OCI-LY7 (cell line): ENCODE measurements at regions not wholly inside any gene's neighbourhood (a gene's known extent, or its start where the extent isn't known, plus 50 kb on each side); places are given as distances from the start of the nearest gene placed in this dataset.

Experiments used
- EZH2phosphoT487 ChIP-seq: fragments of 200-600 bp; sonication (generic); IDR thresholded peaks from 2 replicates; pipeline ENCODE4 v1.6.1; 2018; ENCODE audit warnings: low read depth, borderline replicate concordance, mild to moderate bottlenecking, mixed run types, antibody characterized with exemption, low read length, moderate library complexity, mixed read lengths
- TF ChIP-seq, protein P1 (sequence below): fragments of 200-600 bp; sonication (generic); conservative IDR thresholded peaks from 2 replicates; pipeline ENCODE4 v1.5.1; 2014; ENCODE audit warnings: mild to moderate bottlenecking, antibody characterized with exemption, low read length, moderate library complexity, mixed read lengths

DNA sequence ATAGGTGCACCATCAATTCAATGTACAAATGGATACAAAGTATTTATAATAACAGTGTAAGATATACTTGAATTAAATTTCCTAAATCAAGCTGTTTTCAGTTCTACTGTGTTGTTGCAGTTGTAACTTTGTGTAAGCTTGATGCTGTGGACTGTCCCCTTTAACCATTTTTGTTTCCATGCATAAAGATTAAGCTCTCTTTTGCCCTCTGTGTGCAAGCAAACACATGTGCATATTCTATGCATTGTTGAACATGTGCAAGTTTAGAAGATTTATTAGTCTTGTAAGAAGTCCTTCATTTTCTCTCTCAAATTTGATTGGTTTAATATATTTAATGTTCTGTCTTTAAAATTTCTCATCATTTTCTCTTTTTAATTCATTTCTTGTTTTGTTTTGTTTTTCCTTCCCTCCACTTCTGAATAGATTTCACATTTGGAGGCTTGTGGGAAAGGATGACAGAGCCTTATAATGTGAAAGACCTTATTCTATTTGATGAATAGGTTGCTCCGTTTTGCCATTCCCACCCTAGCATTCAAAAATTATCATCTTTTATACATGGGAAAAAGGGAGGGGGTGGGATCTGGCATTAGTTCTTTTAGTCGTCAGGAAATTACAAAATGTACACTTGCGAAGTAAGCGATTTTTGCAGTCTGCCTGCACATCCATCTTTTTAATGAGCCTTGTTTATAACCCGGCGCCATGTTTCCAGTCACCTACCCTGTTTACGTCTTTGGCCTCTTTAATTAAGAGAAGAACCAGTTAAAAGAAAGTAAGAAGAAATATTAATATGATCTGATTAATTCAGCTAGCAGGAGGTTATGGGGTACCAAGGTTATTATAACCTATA lies 961.5 kb upstream of the NR2F2 start:
- TF ChIP-seq, protein P1, sequence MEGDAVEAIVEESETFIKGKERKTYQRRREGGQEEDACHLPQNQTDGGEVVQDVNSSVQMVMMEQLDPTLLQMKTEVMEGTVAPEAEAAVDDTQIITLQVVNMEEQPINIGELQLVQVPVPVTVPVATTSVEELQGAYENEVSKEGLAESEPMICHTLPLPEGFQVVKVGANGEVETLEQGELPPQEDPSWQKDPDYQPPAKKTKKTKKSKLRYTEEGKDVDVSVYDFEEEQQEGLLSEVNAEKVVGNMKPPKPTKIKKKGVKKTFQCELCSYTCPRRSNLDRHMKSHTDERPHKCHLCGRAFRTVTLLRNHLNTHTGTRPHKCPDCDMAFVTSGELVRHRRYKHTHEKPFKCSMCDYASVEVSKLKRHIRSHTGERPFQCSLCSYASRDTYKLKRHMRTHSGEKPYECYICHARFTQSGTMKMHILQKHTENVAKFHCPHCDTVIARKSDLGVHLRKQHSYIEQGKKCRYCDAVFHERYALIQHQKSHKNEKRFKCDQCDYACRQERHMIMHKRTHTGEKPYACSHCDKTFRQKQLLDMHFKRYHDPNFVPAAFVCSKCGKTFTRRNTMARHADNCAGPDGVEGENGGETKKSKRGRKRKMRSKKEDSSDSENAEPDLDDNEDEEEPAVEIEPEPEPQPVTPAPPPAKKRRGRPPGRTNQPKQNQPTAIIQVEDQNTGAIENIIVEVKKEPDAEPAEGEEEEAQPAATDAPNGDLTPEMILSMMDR = no peak
- no peak for TF ChIP-seq EZH2phosphoT487
